Gastroesophageal sphincter (tissue), 4 donors: ENCODE measurements at regions not wholly inside any gene's neighbourhood (a gene's known extent, or its start where the extent isn't known, plus 50 kb on each side); places are given as distances from the start of the nearest gene placed in this dataset.

Experiments used
- ATAC-seq: fragments of 150-250 bp; one replicate; pipeline ENCODE4 v1.9.1; 2016; ENCODE audit warnings: mild to moderate bottlenecking, moderate library complexity
- H3K27ac ChIP-seq, 4 donors: fragments of 200-600 bp; sonication (generic) in 3 of 4; 1 replicate in 3 of 4; 2 replicates in 1 of 4; pipeline ENCODE4 v1.5.1; 2016 to 2019
- H3K27me3 ChIP-seq: fragments of 200-600 bp; sonication (generic); one replicate; pipeline ENCODE4 v1.5.1; 2019
- H3K36me3 ChIP-seq, 2 donors: fragments of 200-600 bp; sonication (generic); one replicate each; pipeline ENCODE4 v1.5.1; 2019; ENCODE audit warnings: control low read depth in 1 of 2
- H3K4me1 ChIP-seq, 3 donors: fragments of 200-600 bp; sonication (generic); 1 replicate in 2 of 3; 2 replicates in 1 of 3; pipeline ENCODE4 v1.5.1; 2016 to 2019; ENCODE audit warnings: control low read depth in 2 of 3
- H3K4me3 ChIP-seq, 2 donors: fragments of 200-600 bp; sonication (generic); one replicate each; pipeline ENCODE4 v1.5.1; 2019; ENCODE audit warnings: mild to moderate bottlenecking in 1 of 2, moderate library complexity in 1 of 2
- H3K9me3 ChIP-seq, 3 donors: fragments of 200-600 bp; sonication (generic); one replicate each; pipeline ENCODE4 v1.5.1; 2017 to 2019; ENCODE audit warnings: control low read depth in 2 of 3
- CTCF ChIP-seq, 4 experiments: fragments of 200-600 bp in 2 of 4; fragments of 450-650 bp in 2 of 4; sonication (generic) in 1 of 4; IDR thresholded peaks; one replicate each; pipeline ENCODE4 v1.5.1; 2017 to 2019; ENCODE audit warnings: antibody characterized with exemption in 4 of 4, mild to moderate bottlenecking in 2 of 4, moderate library complexity in 2 of 4
- EP300 ChIP-seq: sonication (generic); formaldehyde crosslinking; IDR thresholded peaks from one replicate; pipeline ENCODE4 v1.6.1; 2017; ENCODE audit warnings: antibody characterized with exemption, mild to moderate bottlenecking
- POLR2A ChIP-seq, 2 donors: fragments of 450-650 bp; IDR thresholded peaks; one replicate each; pipeline ENCODE4 v1.6.1; 2017; ENCODE audit warnings: antibody characterized with exemption in 2 of 2, mild to moderate bottlenecking in 2 of 2, moderate library complexity in 1 of 2
- POLR2AphosphoS5 ChIP-seq: sonication (generic); formaldehyde crosslinking; IDR thresholded peaks from one replicate; pipeline ENCODE4 v1.6.1; 2017; ENCODE audit warnings: antibody characterized with exemption
- WGBS, 2 donors: methylation state at CpG; one replicate each; pipeline ENCODE4 v1.1.5; 2018; ENCODE audit warnings: low coverage in 1 of 2; 5-methylcytosine and 5-hydroxymethylcytosine counted together

DNA sequence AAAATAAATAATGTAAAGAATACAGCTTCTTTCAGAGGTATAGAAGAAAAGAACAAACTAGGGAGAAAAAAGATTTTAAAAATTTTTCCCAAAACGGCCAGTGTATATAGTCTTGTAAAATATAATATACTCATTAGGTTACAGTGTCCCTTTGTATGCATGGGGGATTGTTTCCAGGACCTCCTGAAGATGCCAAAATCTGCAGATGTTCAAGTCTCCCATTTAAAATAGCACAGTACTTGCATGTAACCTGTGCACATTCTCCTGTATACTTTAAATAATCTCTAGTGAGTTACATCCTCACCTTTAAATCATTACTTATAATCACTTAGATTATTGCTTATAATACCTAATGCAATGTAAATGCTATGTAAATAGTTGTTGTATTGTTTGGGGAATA is 80.6 kb upstream of the LRRTM4 start:
- Histone ChIP-seq H3K4me1 (no peaks in the 10 kb centered on the region), H3K9me3 (no peaks in the 10 kb centered on the region), H3K4me3 (no peak overlapping the region), H3K27me3 (no peaks in the 10 kb centered on the region), H3K27ac (no peak overlapping the region), H3K36me3 (no peaks in the 10 kb centered on the region)
- TF ChIP-seq EP300 (no peak), POLR2AphosphoS5 (no peak), CTCF (IDR thresholded peaks at IDR 0.05) (no peak), POLR2A (IDR thresholded peaks at IDR 0.05) (no peak)
- WGBS, 2 donors: 10 to 33% methylated on average over 1 of the region's 1 CpG
- no peak for ATAC-seq

GRCh38 chr2:77604953-77605929 is 83.1 kb upstream of the LRRTM4 start:
- Histone ChIP-seq H3K9me3 (no peaks in the 10 kb centered on the region), H3K27me3 (no peaks in the 10 kb centered on the region), H3K27ac (no peak overlapping the region), H3K4me1 (no peaks in the 10 kb centered on the region), H3K4me3 (no peak overlapping the region), H3K36me3 (no peaks in the 10 kb centered on the region)
- WGBS, 2 donors: 61 to 64% methylated on average over 2 to 3 of the region's 3 CpGs
- TF ChIP-seq POLR2A (IDR thresholded peaks at IDR 0.05): no peak
- no peak for TF ChIP-seq POLR2AphosphoS5
- TF ChIP-seq EP300: no peak
- no peak for TF ChIP-seq CTCF (IDR thresholded peaks at IDR 0.05)
- ATAC-seq: no peak

DNA sequence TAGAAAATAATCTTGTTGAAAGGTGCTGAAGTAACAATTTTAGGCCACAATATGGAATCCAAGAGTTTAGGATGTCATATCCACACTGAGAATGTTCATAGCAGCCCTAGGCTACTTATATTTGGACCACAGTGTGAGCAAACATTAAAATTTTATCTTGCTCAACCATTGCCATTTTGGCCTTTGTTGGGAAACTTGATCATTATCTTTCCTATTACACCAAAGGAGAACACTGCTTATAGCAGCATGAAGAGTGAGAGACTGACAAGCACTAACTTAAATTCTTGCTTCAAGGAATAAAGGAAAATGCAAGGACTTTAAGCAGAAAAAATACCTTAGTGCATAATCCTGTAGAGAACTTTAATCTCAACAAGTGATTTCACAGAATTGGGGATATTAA is 86.3 kb upstream of the LRRTM4 start:
- no peak overlapping the region for H3K27ac ChIP-seq
- no peaks in the 10 kb centered on the region for H3K9me3 ChIP-seq
- no peaks in the 10 kb centered on the region for H3K36me3 ChIP-seq
- no peak for TF ChIP-seq CTCF (IDR thresholded peaks at IDR 0.05)
- TF ChIP-seq POLR2AphosphoS5: no peak
- TF ChIP-seq POLR2A (IDR thresholded peaks at IDR 0.05): no peak
- no peak for TF ChIP-seq EP300
- no peak overlapping the region for H3K4me3 ChIP-seq
- H3K4me1 ChIP-seq: no peaks in the 10 kb centered on the region
- no peak for ATAC-seq
- H3K27me3 ChIP-seq: no peaks in the 10 kb centered on the region

GRCh38 chr2:77629539-77629938 is 107.4 kb upstream of the LRRTM4 start:
- no peak for ATAC-seq
- TF ChIP-seq POLR2A (IDR thresholded peaks at IDR 0.05) (no peak), CTCF (IDR thresholded peaks at IDR 0.05) (no peak), POLR2AphosphoS5 (no peak), EP300 (no peak)
- Histone ChIP-seq H3K4me3 (no peak overlapping the region), H3K27ac (no peak overlapping the region), H3K4me1 (no peaks in the 10 kb centered on the region), H3K36me3 (no peaks in the 10 kb centered on the region), H3K9me3 (peaks cover 0 to 10% (median 0%) of the 10 kb centered on the region in 3 donors), H3K27me3 (no peaks in the 10 kb centered on the region)
- WGBS, 2 donors: 55 to 65% methylated on average over 3 of the region's 3 CpGs

- Histone ChIP-seq H3K36me3 (no peaks in the 10 kb centered on the region), H3K27ac (no peak overlapping the region), H3K9me3 (peaks cover 0 to 10% (median 0%) of the 10 kb centered on the region in 3 donors), H3K4me1 (no peaks in the 10 kb centered on the region), H3K4me3 (no peak overlapping the region), H3K27me3 (no peaks in the 10 kb centered on the region)
- no peak for ATAC-seq
- TF ChIP-seq EP300 (no peak), CTCF (IDR thresholded peaks at IDR 0.05) (no peak), POLR2A (IDR thresholded peaks at IDR 0.05) (no peak), POLR2AphosphoS5 (no peak)
Observed at GRCh38 chr2:77631007-77631406, 108.8 kb upstream of the LRRTM4 start.
